ENCODE measurements at regions not wholly inside any gene's neighbourhood (a gene's known extent, or its start where the extent isn't known, plus 50 kb on each side); places are given as distances from the start of the nearest gene placed in this dataset.
"Not testable (repeated sequence)": the region's sequence is repeated elsewhere in the genome, so short reads cannot be mapped to it uniquely, and the experiment has no call there.

GRCh38 chr20:26135325-26136110 lies 438.9 kb upstream of the ZNF337 start:
- Mint-ChIP-seq H3K27me3 (no peaks in the 10 kb centered on the region), H3K9me3 (no peaks in the 10 kb centered on the region), H3K4me1 (no peaks in the 10 kb centered on the region), H3K4me3 (no peak overlapping the region), H3K36me3 (ENCODE audit: low read depth) (no peaks in the 10 kb centered on the region), H3K27ac (no peak overlapping the region)
- no peak for DNase-seq
- intact Hi-C loops (cut with micrococcal nuclease): no loop called here

GRCh38 chr20:26134606-26135005 lies 438.0 kb upstream of the ZNF337 start:
- Mint-ChIP-seq H3K9me3 (no peaks in the 10 kb centered on the region), H3K36me3 (ENCODE audit: low read depth) (no peaks in the 10 kb centered on the region)
- intact Hi-C loops (cut with micrococcal nuclease): no loop called here

GRCh38 chr20:26133794-26134193 lies 437.1 kb upstream of the ZNF337 start:
- H3K27me3 Mint-ChIP-seq; H3K4me1 Mint-ChIP-seq; H3K4me3 Mint-ChIP-seq; DNase-seq; H3K36me3 Mint-ChIP-seq (ENCODE audit: low read depth); intact Hi-C loops (cut with micrococcal nuclease); H3K27ac Mint-ChIP-seq; H3K9me3 Mint-ChIP-seq: not testable (repeated sequence)

More at GRCh38 chr20:26134606-26135005, 438.0 kb upstream of the ZNF337 start:
- DNase-seq: no peak
- Mint-ChIP-seq H3K27ac (no peak overlapping the region), H3K27me3 (no peaks in the 10 kb centered on the region), H3K4me3 (no peak overlapping the region), H3K4me1 (no peaks in the 10 kb centered on the region)

- intact Hi-C loops (cut with micrococcal nuclease); DNase-seq; H3K27me3 Mint-ChIP-seq; H3K4me1 Mint-ChIP-seq; H3K27ac Mint-ChIP-seq; H3K4me3 Mint-ChIP-seq; H3K36me3 Mint-ChIP-seq (ENCODE audit: low read depth); H3K9me3 Mint-ChIP-seq: not testable (repeated sequence)
Observed at GRCh38 chr20:26120920-26121319, 424.3 kb upstream of the ZNF337 start.

GRCh38 chr20:26094498-26094897 lies 397.8 kb upstream of the ZNF337 start:
- H3K27ac Mint-ChIP-seq; H3K4me3 Mint-ChIP-seq; intact Hi-C loops (cut with micrococcal nuclease); H3K9me3 Mint-ChIP-seq; H3K36me3 Mint-ChIP-seq (ENCODE audit: low read depth); H3K27me3 Mint-ChIP-seq; H3K4me1 Mint-ChIP-seq; DNase-seq: not testable (repeated sequence)

- DNase-seq; H3K4me3 Mint-ChIP-seq; H3K4me1 Mint-ChIP-seq; H3K9me3 Mint-ChIP-seq; intact Hi-C loops (cut with micrococcal nuclease); H3K36me3 Mint-ChIP-seq (ENCODE audit: low read depth); H3K27ac Mint-ChIP-seq; H3K27me3 Mint-ChIP-seq: not testable (repeated sequence)
Observed at GRCh38 chr20:26091921-26092320, 395.3 kb upstream of the ZNF337 start.

- H3K36me3 Mint-ChIP-seq (ENCODE audit: low read depth); H3K27ac Mint-ChIP-seq; H3K9me3 Mint-ChIP-seq; H3K4me3 Mint-ChIP-seq; DNase-seq; intact Hi-C loops (cut with micrococcal nuclease); H3K27me3 Mint-ChIP-seq; H3K4me1 Mint-ChIP-seq: not testable (repeated sequence)
Observed at GRCh38 chr20:26086195-26086594, 389.5 kb upstream of the ZNF337 start.

- H3K27me3 Mint-ChIP-seq; H3K9me3 Mint-ChIP-seq; intact Hi-C loops (cut with micrococcal nuclease); DNase-seq; H3K27ac Mint-ChIP-seq; H3K36me3 Mint-ChIP-seq (ENCODE audit: low read depth); H3K4me3 Mint-ChIP-seq; H3K4me1 Mint-ChIP-seq: not testable (repeated sequence)
Observed at GRCh38 chr20:26073972-26074371, 377.3 kb upstream of the ZNF337 start.

GRCh38 chr20:26059324-26059723 lies 362.7 kb upstream of the ZNF337 start:
- intact Hi-C loops (cut with micrococcal nuclease); DNase-seq; H3K4me3 Mint-ChIP-seq; H3K4me1 Mint-ChIP-seq; H3K27me3 Mint-ChIP-seq; H3K27ac Mint-ChIP-seq; H3K9me3 Mint-ChIP-seq; H3K36me3 Mint-ChIP-seq (ENCODE audit: low read depth): not testable (repeated sequence)

GRCh38 chr20:26058446-26058845 lies 361.8 kb upstream of the ZNF337 start:
- H3K4me1 Mint-ChIP-seq; H3K4me3 Mint-ChIP-seq; intact Hi-C loops (cut with micrococcal nuclease); H3K27ac Mint-ChIP-seq; H3K9me3 Mint-ChIP-seq; DNase-seq; H3K27me3 Mint-ChIP-seq; H3K36me3 Mint-ChIP-seq (ENCODE audit: low read depth): not testable (repeated sequence)

- H3K4me1 Mint-ChIP-seq; H3K27ac Mint-ChIP-seq; H3K27me3 Mint-ChIP-seq; DNase-seq; H3K9me3 Mint-ChIP-seq; H3K36me3 Mint-ChIP-seq (ENCODE audit: low read depth); H3K4me3 Mint-ChIP-seq; intact Hi-C loops (cut with micrococcal nuclease): not testable (repeated sequence)
Observed at GRCh38 chr20:26057135-26057752, 360.6 kb upstream of the ZNF337 start.

- intact Hi-C loops (cut with micrococcal nuclease); H3K36me3 Mint-ChIP-seq (ENCODE audit: low read depth); H3K4me3 Mint-ChIP-seq; H3K27me3 Mint-ChIP-seq; H3K9me3 Mint-ChIP-seq; DNase-seq; H3K4me1 Mint-ChIP-seq; H3K27ac Mint-ChIP-seq: not testable (repeated sequence)
Observed at GRCh38 chr20:26025792-26026191, 329.1 kb upstream of the ZNF337 start.

GRCh38 chr20:26010942-26011276 lies 314.3 kb upstream of the ZNF337 start:
- Mint-ChIP-seq H3K4me3 (peak overlapping the region; percentile 90), H3K27ac (peak overlapping the region; percentile 83)
- intact Hi-C loops (cut with micrococcal nuclease); DNase-seq; H3K27me3 Mint-ChIP-seq; H3K4me1 Mint-ChIP-seq; H3K9me3 Mint-ChIP-seq; H3K36me3 Mint-ChIP-seq (ENCODE audit: low read depth): not testable (repeated sequence)

- H3K27me3 Mint-ChIP-seq; H3K36me3 Mint-ChIP-seq (ENCODE audit: low read depth); intact Hi-C loops (cut with micrococcal nuclease); H3K9me3 Mint-ChIP-seq; DNase-seq; H3K4me1 Mint-ChIP-seq: not testable (repeated sequence)
- peak overlapping the region; percentile 83 for H3K27ac Mint-ChIP-seq
- H3K4me3 Mint-ChIP-seq: peak overlapping the region; percentile 90
Observed at GRCh38 chr20:26010224-26010941, 313.7 kb upstream of the ZNF337 start.

All from activated CD4-positive, alpha-beta T cell treated with anti-CD3 and anti-CD28 coated beads, Interleukin-2, amount 10 ng/mL, durations not matched to agents 24 days and 14 days (primary cell).